Activated T-cell treated with anti-CD3 and anti-CD28 coated beads, Interleukin-2, amount 50 U/mL, for 24 hours (primary cell): ENCODE measurements at regions not wholly inside any gene's neighbourhood (a gene's known extent, or its start where the extent isn't known, plus 50 kb on each side); places are given as distances from the start of the nearest gene placed in this dataset.

Experiments used
- DNase-seq: peaks from one replicate; pipeline ENCODE4 v3.0.0-alpha.2; 2020
- H3K27ac Mint-ChIP-seq: 2 replicates; pipeline ENCODE4 v1.8.0; 2020; ENCODE audit warnings: mild to moderate bottlenecking, mixed read lengths
- H3K27me3 Mint-ChIP-seq: 2 replicates; pipeline ENCODE4 v1.8.0; 2020; ENCODE audit warnings: mixed read lengths
- H3K36me3 Mint-ChIP-seq: 2 replicates; pipeline ENCODE4 v1.8.0; 2020; ENCODE audit warnings: low read depth, mixed read lengths
- H3K4me1 Mint-ChIP-seq: 2 replicates; pipeline ENCODE4 v1.8.0; 2020; ENCODE audit warnings: low read depth, mixed read lengths
- H3K4me3 Mint-ChIP-seq: 2 replicates; pipeline ENCODE4 v1.8.0; 2020; ENCODE audit warnings: mild to moderate bottlenecking, moderate library complexity, mixed read lengths
- H3K9me3 Mint-ChIP-seq: 2 replicates; pipeline ENCODE4 v1.8.0; 2020; ENCODE audit warnings: mixed read lengths

DNA sequence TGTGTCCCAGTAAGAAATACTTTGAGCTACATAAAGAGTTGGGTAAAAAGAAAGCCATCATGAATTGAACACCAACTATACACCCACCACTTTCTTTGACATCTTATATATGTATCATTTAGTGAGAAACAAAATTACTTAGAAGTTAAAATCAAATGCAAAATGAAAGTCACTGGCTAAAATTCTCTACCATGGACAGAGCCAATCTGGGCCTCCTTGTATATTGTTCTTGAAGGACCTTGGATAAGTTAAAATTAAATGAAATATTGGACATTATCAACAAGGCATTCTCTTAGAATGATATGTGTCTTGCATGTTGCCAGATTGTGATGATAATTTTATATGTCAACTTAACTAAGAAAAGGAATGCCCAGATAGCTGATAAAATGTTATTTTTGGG lies 64.2 kb upstream of the CHL1 start:
- H3K4me1 Mint-ChIP-seq: no peaks in the 10 kb centered on the region
- no peak for DNase-seq
- H3K9me3 Mint-ChIP-seq: no peaks in the 10 kb centered on the region
- H3K27ac Mint-ChIP-seq: no peak overlapping the region
- H3K4me3 Mint-ChIP-seq: no peak overlapping the region
- no peaks in the 10 kb centered on the region for H3K36me3 Mint-ChIP-seq
- no peaks in the 10 kb centered on the region for H3K27me3 Mint-ChIP-seq

DNA sequence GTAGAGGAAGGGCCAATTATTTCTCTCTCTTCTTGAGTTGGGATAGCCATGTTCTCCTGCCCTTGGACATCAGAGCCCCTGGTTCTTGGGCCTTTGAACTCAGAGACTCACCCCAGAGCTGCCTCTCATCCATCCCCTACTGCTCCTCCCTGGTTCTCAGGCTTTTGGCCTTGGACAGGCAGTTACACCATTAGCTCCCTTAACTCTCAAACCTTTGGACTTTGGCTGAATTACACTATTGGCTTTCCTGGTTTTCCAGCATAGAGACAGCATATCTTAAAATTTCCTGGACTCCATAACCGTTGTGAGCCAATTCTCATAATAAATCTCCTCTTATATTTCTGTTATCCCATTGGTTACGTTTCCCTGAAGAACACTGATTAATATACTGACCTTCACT lies 63.7 kb upstream of the CHL1 start:
- Mint-ChIP-seq H3K4me1 (no peaks in the 10 kb centered on the region), H3K4me3 (no peak overlapping the region), H3K27me3 (no peaks in the 10 kb centered on the region), H3K27ac (no peak overlapping the region), H3K36me3 (no peaks in the 10 kb centered on the region), H3K9me3 (no peaks in the 10 kb centered on the region)
- DNase-seq: no peak

DNA sequence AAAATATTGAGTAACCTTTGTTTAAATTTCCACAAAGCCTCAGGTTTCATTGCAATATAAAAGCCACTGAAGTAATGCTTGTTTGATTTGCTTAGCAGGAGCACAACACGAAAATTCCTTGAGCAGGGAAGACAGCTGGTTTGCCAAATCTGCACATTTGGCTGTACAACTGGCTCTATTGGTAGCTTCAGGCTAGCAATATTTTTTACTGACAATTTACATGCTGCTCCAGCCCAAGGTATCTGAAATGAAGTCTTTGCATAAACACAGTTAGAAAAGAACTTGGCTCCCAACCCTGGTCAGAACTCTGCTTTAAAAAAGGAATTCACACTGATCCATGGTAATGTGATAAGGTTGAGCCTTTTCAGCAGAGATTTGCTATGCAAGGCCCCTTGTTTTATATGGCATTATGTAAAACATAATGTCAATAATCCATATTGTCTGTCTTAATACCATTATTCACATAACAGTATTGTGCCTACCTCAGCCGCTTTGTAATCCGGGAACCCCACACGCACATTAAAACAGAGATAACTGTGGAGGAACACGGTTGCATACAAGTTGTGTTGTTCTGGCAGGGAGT lies 55.7 kb upstream of the CHL1 start:
- H3K9me3 Mint-ChIP-seq: no peaks in the 10 kb centered on the region

More for the DNA sequence above, 55.7 kb upstream of the CHL1 start:
- H3K27ac Mint-ChIP-seq: no peak overlapping the region
- no peak overlapping the region for H3K4me3 Mint-ChIP-seq
- H3K36me3 Mint-ChIP-seq: no peaks in the 10 kb centered on the region
- no peaks in the 10 kb centered on the region for H3K4me1 Mint-ChIP-seq
- DNase-seq: no peak
- H3K27me3 Mint-ChIP-seq: peaks cover 3% of the 10 kb centered on the region
